HepG2 (cell line): ENCODE measurements at regions not wholly inside any gene's neighbourhood (a gene's known extent, or its start where the extent isn't known, plus 50 kb on each side); places are given as distances from the start of the nearest gene placed in this dataset.

ENCODE experiments used
- BRCA1 ChIP-seq: sonication (generic); formaldehyde crosslinking; IDR thresholded peaks from 2 replicates; pipeline ENCODE4 v1.4.0; 2020; ENCODE audit warnings: missing genetic modification reagents
- CEBPG ChIP-seq: IDR thresholded peaks from 2 replicates; pipeline ENCODE4 v1.6.1; 2016
- CEBPZ ChIP-seq: IDR thresholded peaks from 2 replicates; pipeline ENCODE4 v1.6.1; 2012; ENCODE audit warnings: low read length, improper control_type of control experiment
- CTCF ChIP-seq: sonication (generic); formaldehyde crosslinking; IDR thresholded peaks from 2 replicates; pipeline ENCODE4 v1.5.0; 2020; ENCODE audit warnings: mild to moderate bottlenecking, missing genetic modification reagents, moderate library complexity
- MYC ChIP-seq: sonication (generic); formaldehyde crosslinking; IDR thresholded peaks from 2 replicates; pipeline ENCODE4 v1.9.0; 2021; ENCODE audit warnings: missing genetic modification reagents, borderline replicate concordance
- PRDM4 ChIP-seq: sonication (generic); formaldehyde crosslinking; IDR thresholded peaks from 2 replicates; pipeline ENCODE4 v1.9.0; 2021; ENCODE audit warnings: missing genetic modification reagents, borderline replicate concordance
- RFXAP ChIP-seq: sonication (generic); formaldehyde crosslinking; IDR thresholded peaks from 2 replicates; pipeline ENCODE4 v1.4.0; 2020; ENCODE audit warnings: missing genetic modification reagents, borderline replicate concordance
- ZBTB42 ChIP-seq: sonication (generic); formaldehyde crosslinking; IDR thresholded peaks from 2 replicates; pipeline ENCODE4 v1.5.0; 2020; ENCODE audit warnings: mild to moderate bottlenecking, missing genetic modification reagents
- ZNF224 ChIP-seq: sonication (generic); formaldehyde crosslinking; IDR thresholded peaks from 2 replicates; pipeline ENCODE4 v1.5.0; 2020; ENCODE audit warnings: mild to moderate bottlenecking, missing genetic modification reagents
- ZNF558 ChIP-seq: sonication (generic); formaldehyde crosslinking; IDR thresholded peaks from 2 replicates; pipeline ENCODE4 v1.9.0; 2022; ENCODE audit warnings: mild to moderate bottlenecking, missing genetic modification reagents, borderline replicate concordance
- ZNF572 ChIP-seq: sonication (generic); formaldehyde crosslinking; IDR thresholded peaks from 2 replicates; pipeline ENCODE4 v1.5.1; 2020; ENCODE audit warnings: mild to moderate bottlenecking, missing genetic modification reagents
- ZNF670 ChIP-seq: sonication (generic); formaldehyde crosslinking; IDR thresholded peaks from 2 replicates; pipeline ENCODE4 v1.8.0; 2022; ENCODE audit warnings: mild to moderate bottlenecking, missing genetic modification reagents, borderline replicate concordance
- ZNF792 ChIP-seq: IDR thresholded peaks from 2 replicates; pipeline ENCODE4 v1.6.1; 2016

- TF ChIP-seq RFXAP (CRISPR knock-in tag) (no peak), CEBPZ (no peak), MYC (CRISPR knock-in tag) (no peak), ZNF792 (CRISPR knock-in tag) (no peak), BRCA1 (CRISPR knock-in tag) (no peak), ZBTB42 (no peak), CTCF (CRISPR knock-in tag) (no peak), CEBPG (CRISPR knock-in tag) (no peak), ZNF670 (no peak), PRDM4 (CRISPR knock-in tag) (no peak), ZNF224 (CRISPR knock-in tag) (no peak), ZNF558 (CRISPR knock-in tag) (no peak), ZNF572 (CRISPR knock-in tag) (no peak)
Observed at GRCh38 chr2:196589419-196589818, 50.1 kb upstream of the CCDC150 start.
